ENCODE measurements at regions not wholly inside any gene's neighbourhood (a gene's known extent, or its start where the extent isn't known, plus 50 kb on each side); places are given as distances from the start of the nearest gene placed in this dataset.
"Not testable (repeated sequence)": the region's sequence is repeated elsewhere in the genome, so short reads cannot be mapped to it uniquely, and the experiment has no call there.

- not testable (repeated sequence) for TF ChIP-seq CTCF, POLR2A, POLR2AphosphoS5, EP300 (IDR thresholded peaks at IDR 0.05)
Measured at GRCh38 chrX:1016926-1017325, 195.5 kb downstream of the CRLF2 start.

All from gastroesophageal sphincter (tissue), 3 donors.